ENCODE measurements at regions not wholly inside any gene's neighbourhood (a gene's known extent, or its start where the extent isn't known, plus 50 kb on each side); places are given as distances from the start of the nearest gene placed in this dataset.

- H3K27ac ChIP-seq (ENCODE audit: low read depth in 2 of 2, low read length in 2 of 2), result no peak overlapping the region
- intact Hi-C loops (cut with DNase I), result no loop called here
- H3K27me3 ChIP-seq (ENCODE audit: control insufficient read depth, insufficient read depth, low read length), result no peaks in the 10 kb centered on the region
- H3K9ac ChIP-seq (ENCODE audit: low read length in 3 of 3), result no peak overlapping the region
- FAIRE-seq, result no peak
- no peak for TF ChIP-seq CTCF (IDR thresholded peaks at IDR 0.05; ENCODE audit: borderline replicate concordance, extremely low read depth, insufficient read depth)
- DNase-seq, result no peak
- H3K36me3 ChIP-seq (ENCODE audit: control insufficient read depth in 2 of 3, insufficient read depth in 3 of 3, low read length in 3 of 3), result no peaks in the 10 kb centered on the region
- H3K4me3 ChIP-seq (ENCODE audit: low read length in 3 of 3), result no peak overlapping the region
- H3K9me3 ChIP-seq (ENCODE audit: control insufficient read depth in 2 of 3, insufficient read depth in 1 of 3, low read length in 3 of 3), result no peaks in the 10 kb centered on the region
- H3K4me1 ChIP-seq (ENCODE audit: control insufficient read depth in 2 of 3, insufficient read depth in 2 of 3, low read depth in 1 of 3, low read length in 3 of 3), result no peaks in the 10 kb centered on the region
Observed at GRCh38 chr1:192877283-192877886, 68.5 kb downstream of the RGS2 start.

- intact Hi-C loops (cut with DNase I), result no loop called here
- no peak for FAIRE-seq
- H3K4me3 ChIP-seq (ENCODE audit: low read length in 3 of 3), result no peak overlapping the region
- TF ChIP-seq CTCF (IDR thresholded peaks at IDR 0.05; ENCODE audit: borderline replicate concordance, extremely low read depth, insufficient read depth), result no peak
- DNase-seq, result peak in 2 of 5 donors; percentile 49 to 51
- H3K27me3 ChIP-seq (ENCODE audit: control insufficient read depth, insufficient read depth, low read length), result no peaks in the 10 kb centered on the region
- H3K27ac ChIP-seq (ENCODE audit: low read depth in 2 of 2, low read length in 2 of 2), result no peak overlapping the region
- H3K36me3 ChIP-seq (ENCODE audit: control insufficient read depth in 2 of 3, insufficient read depth in 3 of 3, low read length in 3 of 3), result no peaks in the 10 kb centered on the region
- H3K9ac ChIP-seq (ENCODE audit: low read length in 3 of 3), result no peak overlapping the region
- H3K9me3 ChIP-seq (ENCODE audit: control insufficient read depth in 2 of 3, insufficient read depth in 1 of 3, low read length in 3 of 3), result no peaks in the 10 kb centered on the region
- H3K4me1 ChIP-seq (ENCODE audit: control insufficient read depth in 2 of 3, insufficient read depth in 2 of 3, low read depth in 1 of 3, low read length in 3 of 3), result no peaks in the 10 kb centered on the region
Observed at GRCh38 chr1:192878249-192878648, 69.4 kb downstream of the RGS2 start.

- DNase-seq (no peak), FAIRE-seq (no peak)
- no peak for TF ChIP-seq CTCF (IDR thresholded peaks at IDR 0.05; ENCODE audit: borderline replicate concordance, extremely low read depth, insufficient read depth)
- no peak overlapping the region for H3K4me3 ChIP-seq (ENCODE audit: low read length in 3 of 3)
- H3K27ac ChIP-seq (ENCODE audit: low read depth in 2 of 2, low read length in 2 of 2), result no peak overlapping the region
- intact Hi-C loops (cut with DNase I), result no loop called here
- no peak overlapping the region for H3K9ac ChIP-seq (ENCODE audit: low read length in 3 of 3)
- H3K27me3 ChIP-seq (ENCODE audit: control insufficient read depth, insufficient read depth, low read length), result no peaks in the 10 kb centered on the region
- no peaks in the 10 kb centered on the region for H3K36me3 ChIP-seq (ENCODE audit: control insufficient read depth in 2 of 3, insufficient read depth in 3 of 3, low read length in 3 of 3)
- H3K4me1 ChIP-seq (ENCODE audit: control insufficient read depth in 2 of 3, insufficient read depth in 2 of 3, low read depth in 1 of 3, low read length in 3 of 3), result no peaks in the 10 kb centered on the region
- no peaks in the 10 kb centered on the region for H3K9me3 ChIP-seq (ENCODE audit: control insufficient read depth in 2 of 3, insufficient read depth in 1 of 3, low read length in 3 of 3)
Observed at GRCh38 chr1:192879406-192879805, 70.6 kb downstream of the RGS2 start.

GRCh38 chr1:192880231-192880630, 71.4 kb downstream of the RGS2 start:
- H3K9ac ChIP-seq (ENCODE audit: low read length in 3 of 3), result no peak overlapping the region
- H3K27ac ChIP-seq (ENCODE audit: low read depth in 2 of 2, low read length in 2 of 2), result no peak overlapping the region
- intact Hi-C loops (cut with DNase I), result no loop called here
- no peak for FAIRE-seq
- no peak overlapping the region for H3K4me3 ChIP-seq (ENCODE audit: low read length in 3 of 3)
- H3K36me3 ChIP-seq (ENCODE audit: control insufficient read depth in 2 of 3, insufficient read depth in 3 of 3, low read length in 3 of 3), result no peaks in the 10 kb centered on the region
- DNase-seq, result no peak
- H3K9me3 ChIP-seq (ENCODE audit: control insufficient read depth in 2 of 3, insufficient read depth in 1 of 3, low read length in 3 of 3), result no peaks in the 10 kb centered on the region
- H3K4me1 ChIP-seq (ENCODE audit: control insufficient read depth in 2 of 3, insufficient read depth in 2 of 3, low read depth in 1 of 3, low read length in 3 of 3), result no peaks in the 10 kb centered on the region
- H3K27me3 ChIP-seq (ENCODE audit: control insufficient read depth, insufficient read depth, low read length), result no peaks in the 10 kb centered on the region
- no peak for TF ChIP-seq CTCF (IDR thresholded peaks at IDR 0.05; ENCODE audit: borderline replicate concordance, extremely low read depth, insufficient read depth)

Measured in kidney (tissue), 13 donors.